HL-60/S4 treated with retinoic acid at 250 ng/mL for 4 days and 3 days (cell line): ENCODE measurements at regions not wholly inside any gene's neighbourhood (a gene's known extent, or its start where the extent isn't known, plus 50 kb on each side); places are given as distances from the start of the nearest gene placed in this dataset.

Experiments used
- in situ Hi-C: fragments of 300-500 bp; cut with MboI; formaldehyde crosslinking; loops from 2 replicates; pipeline ENCODE4 v1.7.0; 2022; ENCODE audit warnings: low sequenced_read_pairs

DNA sequence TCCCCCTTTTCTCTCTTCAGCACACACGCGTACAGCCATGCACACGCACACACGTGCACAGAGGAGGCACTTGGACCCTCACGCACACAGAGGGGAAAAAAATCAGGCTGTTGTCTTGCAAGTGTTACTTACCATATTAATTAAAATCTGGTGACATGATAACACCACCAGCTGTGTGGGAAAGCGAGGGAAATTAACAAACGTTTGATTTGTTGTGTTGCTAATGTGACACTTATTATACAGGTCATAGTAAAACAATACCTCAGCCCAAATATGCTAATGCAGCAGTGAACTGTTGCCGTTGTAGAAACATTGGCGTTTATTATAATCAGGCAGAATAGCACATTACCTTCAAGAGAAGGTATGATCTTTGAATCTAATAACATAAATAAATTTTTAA, 211.7 kb downstream of the TEX29 start:
- in situ Hi-C loops, result no loop called here

DNA sequence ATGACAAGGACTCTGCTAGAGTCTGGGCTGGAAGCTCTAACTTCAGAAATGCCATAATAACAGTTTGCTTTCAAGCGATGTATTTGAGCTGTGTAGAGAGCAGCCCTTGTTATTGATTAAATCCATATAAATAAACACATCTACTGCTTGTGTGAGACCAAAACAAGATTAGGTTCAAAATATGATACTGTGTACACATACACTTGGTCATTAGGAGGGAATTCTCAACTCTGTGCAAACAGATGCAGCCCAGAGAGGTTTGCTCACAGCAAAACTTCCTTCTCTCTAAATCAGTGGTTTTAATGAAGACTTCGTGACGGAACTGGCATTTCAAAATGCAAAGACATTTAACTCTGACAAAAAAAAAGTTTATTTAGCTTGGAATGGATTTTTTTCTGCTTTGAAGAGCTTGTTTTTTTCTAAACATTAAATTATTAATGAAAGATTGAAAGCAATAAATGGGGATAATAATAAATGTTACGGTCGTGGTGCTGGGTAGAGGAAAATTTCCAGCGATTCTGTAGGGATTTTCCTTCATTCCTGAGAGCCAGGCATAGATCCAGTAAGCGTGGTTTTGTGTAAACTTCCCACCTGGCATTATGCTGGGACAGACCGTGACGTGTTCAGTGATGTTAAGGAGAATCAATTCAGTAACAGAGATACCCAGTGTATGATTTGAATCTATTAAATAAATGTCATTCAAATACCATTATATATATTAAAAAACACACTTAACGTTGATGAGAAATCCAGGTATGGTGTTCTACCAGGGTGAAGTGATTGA, 213.7 kb downstream of the TEX29 start:
- in situ Hi-C loops, result no loop called here

DNA sequence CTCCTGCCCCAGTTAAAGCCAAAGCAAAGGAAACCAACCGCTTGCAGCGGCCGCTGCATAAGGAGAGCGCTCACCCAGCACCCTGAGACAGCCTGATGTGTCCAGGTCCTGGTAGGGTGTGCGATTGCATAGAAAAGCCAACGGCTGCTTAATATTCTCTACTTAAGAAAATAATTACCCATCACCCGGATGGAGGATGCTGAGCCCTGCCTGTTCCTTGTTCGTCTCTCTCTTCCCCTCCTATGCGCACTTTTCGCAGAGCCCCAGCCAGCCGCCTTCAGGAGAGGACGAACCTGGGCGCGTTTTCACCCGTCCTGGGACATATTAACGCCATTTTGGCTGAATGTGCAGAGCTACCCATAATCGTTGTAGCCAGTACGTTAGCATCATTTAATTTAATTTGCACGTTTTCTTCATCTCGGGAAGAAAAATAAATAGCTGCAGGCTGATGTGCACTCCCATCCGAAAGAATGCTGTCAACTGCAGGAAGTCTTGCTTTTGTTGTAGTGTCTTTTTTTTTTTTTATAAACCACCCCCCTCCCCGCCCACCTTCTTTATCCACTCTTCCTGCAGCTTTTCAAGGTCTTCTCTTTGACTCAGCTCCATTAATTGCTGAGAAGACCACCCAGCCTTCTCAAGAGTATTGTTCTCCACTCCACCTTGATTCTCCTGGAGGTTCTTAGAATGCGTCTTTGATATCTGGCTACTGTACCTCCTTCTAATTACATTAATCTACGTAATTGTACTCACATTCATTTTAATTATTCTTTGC, 214.5 kb downstream of the TEX29 start:
- in situ Hi-C loops, result no loop called here

DNA sequence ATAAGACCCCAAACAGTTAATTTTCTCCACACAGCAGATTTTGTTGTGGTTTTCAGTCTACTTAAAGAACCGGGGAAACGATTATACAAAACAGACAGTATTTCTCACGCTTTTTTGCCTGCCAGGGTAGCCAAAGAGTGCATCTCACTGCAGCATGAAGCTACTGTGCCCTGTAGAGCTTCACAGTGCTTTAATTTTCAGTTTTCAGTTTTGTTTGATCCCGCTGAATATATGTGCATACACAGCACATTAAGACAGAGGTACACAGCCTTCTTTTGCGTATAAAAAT, 215.0 kb downstream of the TEX29 start:
- in situ Hi-C loops, result no loop called here

DNA sequence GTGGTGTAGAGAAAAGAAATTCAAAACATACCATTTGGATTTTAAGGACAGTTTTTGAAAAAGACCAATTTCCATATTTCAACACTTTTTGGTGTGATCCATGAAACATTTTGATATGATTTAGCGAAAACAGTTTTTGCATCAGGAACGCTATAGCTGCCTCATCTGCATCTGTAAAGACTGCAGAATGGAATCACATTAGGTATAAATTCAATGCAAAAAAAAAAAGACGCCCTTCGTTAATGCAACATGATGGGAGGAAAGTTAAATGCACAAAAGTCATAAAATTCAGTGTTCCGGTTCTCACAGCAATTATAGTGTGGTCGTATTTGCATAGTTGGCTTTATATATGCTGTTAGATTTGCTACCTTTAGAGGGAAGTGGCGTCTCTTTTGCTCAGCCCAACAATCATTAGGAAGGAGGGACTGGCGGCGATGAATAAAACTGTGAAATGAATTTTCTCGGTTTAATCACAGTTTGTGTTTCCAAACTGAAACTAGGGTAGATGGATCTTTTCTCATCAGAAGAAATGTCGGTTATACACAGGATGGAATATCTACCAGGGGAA, 215.7 kb downstream of the TEX29 start:
- in situ Hi-C loops, result no loop called here

DNA sequence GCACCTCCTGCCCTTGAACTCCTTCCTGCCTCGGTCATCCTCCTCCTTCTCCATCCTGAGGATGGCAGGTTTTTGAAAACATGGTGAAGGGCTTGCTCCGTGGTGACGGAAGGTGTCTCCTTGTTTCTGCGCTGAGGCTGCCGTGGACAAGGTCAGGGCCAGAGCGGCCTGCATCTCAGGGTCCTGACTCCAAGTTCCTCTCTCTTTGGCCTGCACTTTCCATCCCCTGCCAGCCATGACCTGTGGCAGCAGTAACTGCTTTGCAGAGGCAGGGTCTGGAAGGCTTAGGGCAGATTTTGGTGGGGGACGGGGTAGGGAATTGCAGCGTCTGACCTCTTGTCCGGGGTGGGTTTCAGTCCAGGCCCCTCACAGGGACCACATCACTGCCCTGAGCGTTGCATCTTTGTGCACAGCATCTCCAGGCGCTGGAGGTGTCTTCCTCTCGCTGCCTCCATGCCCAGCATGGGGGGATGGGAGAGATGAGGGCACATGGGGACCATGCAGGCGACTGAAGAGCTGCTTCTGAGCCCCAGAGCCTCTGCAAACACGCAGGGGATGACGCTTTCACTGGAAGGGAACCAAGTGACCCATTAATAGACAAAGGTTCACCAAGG, 216.8 kb downstream of the TEX29 start:
- in situ Hi-C loops, result no loop called here

DNA sequence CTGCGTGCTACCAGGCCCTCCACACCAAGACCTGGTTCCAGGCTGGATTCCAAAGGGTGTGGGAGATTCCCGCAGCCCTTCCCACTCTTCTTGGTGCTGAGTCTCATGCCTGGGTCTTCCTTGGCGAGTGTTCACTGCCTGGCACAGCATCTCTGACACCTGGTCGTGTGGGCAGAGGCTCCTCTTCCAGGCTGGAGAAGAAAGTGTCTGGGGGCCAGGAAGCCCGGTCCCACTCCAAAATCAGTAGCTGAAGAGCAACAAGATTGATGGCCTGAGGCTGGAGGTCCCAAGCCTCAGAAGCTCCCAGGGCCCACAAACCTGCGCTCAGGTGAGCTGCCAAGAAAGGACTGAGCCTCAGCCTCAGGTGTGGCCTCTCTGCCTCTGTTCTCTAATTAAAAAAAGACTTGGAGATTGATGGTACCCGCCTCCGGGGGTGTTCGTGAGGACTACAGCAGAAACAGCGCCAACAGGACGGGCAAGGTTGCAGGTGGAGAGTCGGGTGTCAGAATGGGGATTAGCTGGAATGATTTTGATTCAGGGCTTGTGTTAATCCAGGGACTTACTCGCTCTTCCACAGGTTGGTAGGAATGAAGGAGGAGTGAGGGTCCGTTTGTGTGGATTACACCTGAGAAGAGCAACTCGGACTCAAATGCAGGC, 217.5 kb downstream of the TEX29 start:
- in situ Hi-C loops, result no loop called here

DNA sequence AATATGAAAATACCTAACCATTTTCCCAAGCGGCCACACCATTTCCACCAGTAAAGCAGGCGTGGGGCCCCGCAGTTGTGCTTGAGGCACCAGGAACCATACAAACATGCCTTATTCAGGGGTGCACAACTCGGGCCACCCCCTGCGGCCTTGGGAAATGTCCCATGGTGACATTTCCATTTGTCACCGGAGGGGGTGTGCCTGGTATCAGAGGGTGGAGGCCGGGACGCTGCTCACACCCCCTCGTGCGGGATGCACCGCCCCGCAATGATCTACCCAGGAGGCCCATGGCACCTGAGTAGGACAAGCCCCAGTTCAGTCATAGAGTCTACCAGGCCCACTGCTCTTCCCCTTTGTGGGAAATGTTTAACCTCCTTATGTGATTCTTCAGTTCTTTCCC, 218.8 kb downstream of the TEX29 start:
- in situ Hi-C loops, result no loop called here

DNA sequence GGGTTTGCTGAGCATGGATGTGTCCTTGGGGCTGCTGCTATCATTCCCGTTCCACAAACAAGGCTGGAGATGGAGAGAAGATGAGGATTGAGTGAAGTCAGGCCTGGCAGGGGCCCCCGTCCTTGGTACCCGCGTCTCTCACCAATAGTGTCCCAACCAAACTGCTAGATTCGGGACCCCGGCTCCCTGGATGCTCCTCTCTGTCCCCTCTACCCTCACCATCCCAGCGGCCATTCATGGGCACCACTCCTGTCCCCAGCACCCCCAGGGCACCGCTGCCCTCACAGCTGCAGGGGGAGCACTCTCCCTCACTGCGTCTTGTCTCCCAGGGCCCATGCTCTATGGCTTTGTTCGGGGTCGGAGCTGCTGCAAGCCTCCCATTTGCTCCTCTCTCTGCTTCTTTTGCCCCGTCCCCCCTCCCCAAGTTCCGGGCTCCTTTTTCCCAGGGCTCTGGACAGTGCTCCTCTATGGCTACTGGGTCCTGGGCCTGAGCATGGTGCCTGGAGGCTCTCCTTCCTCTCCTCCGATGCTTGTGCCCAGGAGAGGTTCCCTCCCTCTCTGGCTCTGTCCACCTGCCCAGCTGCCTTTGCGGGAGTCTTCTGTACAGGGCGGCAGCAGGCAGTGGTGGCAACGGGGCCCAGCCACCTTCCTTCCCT, 219.5 kb downstream of the TEX29 start:
- in situ Hi-C loops, result no loop called here

DNA sequence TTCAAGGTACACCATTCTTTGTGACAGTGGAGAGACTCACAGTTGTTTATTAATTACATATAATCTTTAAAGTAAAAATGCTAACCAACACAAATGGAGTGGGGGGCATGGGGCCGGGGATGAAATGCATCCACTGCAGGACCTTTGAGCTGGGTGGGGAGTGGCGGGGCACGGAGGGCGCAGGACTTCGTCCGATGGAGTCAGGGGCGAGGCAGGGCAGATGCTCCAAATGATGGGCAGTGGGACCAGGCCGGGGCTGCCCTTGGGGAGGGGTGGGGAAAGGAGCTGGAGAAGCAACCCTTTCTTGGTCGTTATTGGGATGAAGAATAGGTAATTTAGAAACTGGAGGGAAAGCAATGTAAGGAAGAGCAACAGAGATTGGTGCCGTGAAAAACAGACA, 220.0 kb downstream of the TEX29 start:
- in situ Hi-C loops, result no loop called here

DNA sequence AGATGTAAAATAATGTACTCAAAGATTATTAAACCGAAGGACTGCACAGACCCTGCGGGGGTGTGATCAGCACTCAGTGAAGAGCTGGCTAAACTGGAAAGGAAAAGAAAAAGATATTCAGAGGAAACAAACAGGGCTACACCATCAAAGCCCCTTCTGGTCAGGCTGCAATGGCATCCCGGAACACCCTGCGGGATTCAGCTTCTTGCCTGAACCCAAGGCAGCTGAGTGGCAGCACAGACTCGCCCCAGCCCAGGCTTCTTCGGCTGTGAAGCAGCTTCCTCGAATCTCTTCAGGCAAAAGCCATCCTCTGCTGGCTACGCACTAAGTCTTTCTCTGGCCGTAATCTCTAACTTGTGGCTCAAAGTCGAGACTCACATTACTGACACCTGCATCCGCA, 220.9 kb downstream of the TEX29 start:
- in situ Hi-C loops, result no loop called here

DNA sequence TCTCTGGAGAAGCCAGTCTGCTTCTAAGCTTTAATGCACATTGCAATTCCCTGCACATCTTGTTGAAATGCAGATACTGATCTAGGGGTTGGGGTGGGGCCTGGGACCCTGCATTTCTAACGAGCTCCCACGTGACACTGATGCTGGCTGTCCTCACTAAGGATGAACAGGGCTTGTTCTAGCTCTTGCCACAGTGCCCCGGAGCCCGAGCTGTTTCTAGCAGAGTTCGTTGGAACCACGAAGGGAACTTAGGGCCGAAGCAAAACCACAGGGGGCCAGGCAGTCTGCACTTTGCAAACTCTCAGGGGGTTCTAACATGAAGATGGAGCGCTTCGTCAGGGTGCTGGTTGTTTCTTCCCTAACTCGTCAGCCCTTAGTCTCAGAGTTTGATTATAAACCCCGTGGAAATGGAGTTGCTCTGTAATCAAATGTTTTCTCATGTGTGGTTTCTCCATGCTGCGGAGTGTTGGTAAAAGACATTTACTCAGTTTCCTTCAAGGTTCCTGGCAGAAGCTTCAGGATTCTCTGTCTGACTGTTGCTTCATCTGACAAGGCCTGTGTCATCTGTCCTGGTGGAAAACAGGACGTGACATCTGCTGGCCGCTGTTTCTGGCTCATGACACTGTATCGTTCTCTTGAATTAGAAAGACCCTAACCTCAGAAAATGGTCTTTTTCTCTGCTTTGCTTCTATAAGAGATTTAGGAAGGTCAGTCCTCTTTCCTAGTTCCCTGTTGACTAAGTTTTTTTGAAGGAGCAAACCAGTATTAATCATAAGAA, 221.5 kb downstream of the TEX29 start:
- in situ Hi-C loops, result no loop called here

DNA sequence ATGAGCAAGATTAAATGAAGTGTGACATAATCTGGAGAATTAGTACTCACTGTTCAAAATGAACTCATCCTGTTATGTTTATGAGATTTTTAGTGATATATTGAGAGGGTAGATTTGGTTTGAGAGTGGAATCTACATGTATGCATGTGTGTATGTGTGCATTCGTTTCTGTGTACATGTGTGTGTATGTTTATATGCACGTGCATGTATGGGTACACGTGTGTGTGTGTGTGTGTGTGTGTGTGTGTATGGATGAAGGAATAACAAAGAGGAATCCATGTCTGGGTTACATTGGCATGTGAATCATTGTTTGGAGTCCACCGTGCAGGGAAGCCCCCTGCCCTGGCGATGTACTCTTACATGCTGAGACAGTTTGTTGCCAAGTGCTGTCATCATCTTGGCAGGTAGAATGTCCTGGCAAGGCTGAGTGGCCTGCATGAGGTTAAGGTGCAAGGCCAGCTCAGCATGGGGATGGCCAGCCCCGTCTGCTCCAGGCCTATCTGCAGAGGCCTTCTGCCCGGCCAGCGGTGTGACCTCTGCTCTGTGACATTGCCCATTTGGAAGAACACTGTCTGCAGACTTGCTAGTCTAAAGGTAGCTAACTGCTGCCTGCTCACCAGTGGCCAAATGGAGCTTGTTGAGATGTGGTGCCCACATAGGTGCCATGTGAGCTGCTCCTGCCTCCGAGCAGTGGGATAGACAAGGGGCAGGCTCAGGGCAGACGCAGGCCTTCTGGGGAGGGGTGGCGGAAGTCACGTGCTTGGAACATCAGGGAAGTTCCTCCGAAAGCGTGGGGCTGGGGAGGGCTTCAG, 222.3 kb downstream of the TEX29 start:
- in situ Hi-C loops, result no loop called here

DNA sequence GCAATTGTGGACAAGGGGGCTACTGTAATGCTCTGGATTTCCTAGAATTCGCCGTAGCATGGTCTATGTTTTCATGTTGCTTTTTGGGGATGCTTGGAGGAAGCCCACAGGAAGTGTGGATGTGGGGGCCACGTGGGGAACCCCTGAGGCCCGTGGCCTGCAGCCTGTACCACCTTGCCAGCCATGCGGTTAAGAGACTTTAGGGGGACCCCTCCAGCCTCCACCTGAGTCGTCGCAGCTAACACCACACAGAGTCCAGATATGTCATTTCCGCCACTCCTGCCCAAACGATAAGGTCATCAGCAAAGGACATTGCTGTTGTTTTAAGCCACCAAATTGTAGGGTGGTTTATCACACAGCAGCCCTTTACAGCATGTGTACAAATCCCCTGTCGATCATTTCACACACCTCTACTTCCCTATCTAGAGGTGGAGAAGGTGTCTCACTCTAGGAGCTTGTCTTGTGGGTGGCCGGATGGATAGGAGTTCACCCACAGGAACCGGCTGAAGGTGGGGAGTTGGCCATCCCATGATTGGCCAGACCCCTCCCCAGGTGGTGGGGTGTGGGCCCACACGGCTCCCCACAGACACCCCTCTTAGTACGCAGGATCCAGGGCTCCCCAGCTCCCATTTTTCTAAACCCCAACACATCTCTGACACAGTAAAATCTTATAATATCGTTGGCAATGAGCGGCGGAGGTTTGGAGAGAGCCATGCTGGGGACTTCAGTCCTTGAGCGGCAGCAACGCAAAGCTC, 226.7 kb downstream of the TEX29 start:
- in situ Hi-C loops, result no loop called here

DNA sequence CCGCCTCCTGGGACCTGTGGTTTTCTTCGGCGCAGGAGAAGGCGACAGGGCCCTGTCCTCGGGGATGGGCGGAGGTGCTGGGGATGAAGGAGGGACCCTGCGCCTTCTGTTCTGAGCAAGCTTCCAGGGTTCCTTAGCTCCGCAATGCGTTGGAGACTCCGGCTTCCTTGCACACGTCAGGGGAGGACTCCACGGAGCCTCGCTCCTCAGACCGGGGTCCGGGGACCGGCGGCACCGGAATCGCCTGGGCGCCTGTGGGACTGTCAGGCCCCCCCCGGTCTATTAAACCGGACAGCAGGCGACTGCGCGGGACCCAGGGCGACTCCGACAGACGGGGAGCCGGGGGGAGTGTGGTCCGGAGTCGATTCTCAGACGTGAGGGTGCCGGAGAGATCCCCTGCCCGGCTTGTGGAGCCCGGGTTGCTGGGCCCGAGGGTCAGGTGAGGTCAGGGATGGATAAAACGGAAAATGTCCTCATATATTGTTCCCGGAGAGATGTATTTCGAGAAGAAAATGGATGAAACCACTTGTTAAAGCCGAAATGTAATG, 227.4 kb downstream of the TEX29 start:
- in situ Hi-C loops, result no loop called here

DNA sequence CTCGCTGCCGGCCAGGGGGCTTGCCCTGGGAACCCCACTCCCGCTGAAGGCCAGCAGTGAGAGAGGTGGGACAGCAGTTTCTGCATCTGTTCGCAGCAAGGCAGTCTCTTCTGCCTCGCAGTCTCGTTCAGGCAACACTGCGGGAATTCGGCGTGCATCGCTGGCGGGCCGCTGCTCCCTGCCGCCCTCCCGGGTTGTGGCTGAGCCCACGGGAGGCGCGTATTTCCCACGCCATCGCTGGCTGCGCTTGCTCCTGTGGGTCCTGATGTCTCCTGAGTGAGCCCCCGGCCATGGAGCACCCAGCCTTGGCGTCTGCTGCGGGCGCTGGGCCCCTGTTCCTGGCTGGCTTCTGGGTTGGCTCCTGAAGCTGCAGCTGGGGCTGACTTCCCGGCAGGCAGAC, 227.9 kb downstream of the TEX29 start:
- in situ Hi-C loops, result no loop called here

DNA sequence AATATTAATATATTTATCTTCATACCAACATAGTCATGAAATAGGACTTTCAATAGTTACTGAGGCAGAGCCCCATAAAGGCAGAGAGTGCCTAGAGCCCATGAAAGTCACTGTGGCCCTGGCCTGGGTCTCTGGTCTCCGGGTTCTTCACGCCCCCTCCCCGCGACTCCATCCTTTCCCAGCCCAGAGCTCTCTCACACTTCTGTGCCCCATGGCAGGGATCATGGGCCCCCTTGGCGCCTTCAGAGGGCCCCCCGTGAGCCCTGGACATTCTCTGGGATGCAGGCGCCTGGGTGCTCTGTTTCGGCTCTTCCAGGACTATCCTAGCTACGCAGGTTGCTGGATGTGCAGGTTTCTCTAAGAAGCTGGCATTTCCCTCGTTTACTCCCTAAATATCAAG, 228.4 kb downstream of the TEX29 start:
- in situ Hi-C loops, result no loop called here

DNA sequence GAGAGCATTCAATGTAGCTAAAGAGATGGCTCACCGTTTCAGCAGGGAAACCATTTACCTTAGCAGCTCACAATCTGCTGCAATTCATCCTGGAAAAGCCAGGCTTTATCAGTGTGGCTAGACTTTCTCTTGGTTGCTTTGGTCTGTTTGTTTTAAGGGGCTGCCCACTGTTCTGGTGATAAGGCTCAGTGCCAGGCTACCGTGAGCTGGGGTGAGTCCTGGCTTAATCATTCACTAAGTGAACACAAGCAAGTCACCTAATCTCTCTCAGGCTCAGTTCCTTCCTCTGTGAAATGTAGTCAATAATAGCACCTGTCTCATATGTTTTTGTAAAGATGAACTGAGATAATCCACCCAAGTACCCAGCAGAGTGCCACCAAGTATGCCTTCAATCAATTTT, 229.0 kb downstream of the TEX29 start:
- in situ Hi-C loops, result no loop called here
